Activated T-helper 2 cell treated with anti-CD3 and anti-CD28 coated beads, Interferon-gamma antibody, Interleukin-2, Interleukin-4, amounts not matched to agents 10 μg/mL and 5 μg/mL and 100 μg/mL, durations not matched to agents 14 hours and 24 hours and 36 hours (primary cell): ENCODE measurements at regions not wholly inside any gene's neighbourhood (a gene's known extent, or its start where the extent isn't known, plus 50 kb on each side); places are given as distances from the start of the nearest gene placed in this dataset.

Source experiments
- DNase-seq: peaks from one replicate; pipeline ENCODE4 v3.0.0; 2021; ENCODE audit warnings: low spot score
- H3K27ac Mint-ChIP-seq: one replicate; pipeline ENCODE4 v1.8.0; 2021; ENCODE audit warnings: mixed read lengths
- H3K27me3 Mint-ChIP-seq: one replicate; pipeline ENCODE4 v1.8.0; 2021; ENCODE audit warnings: low read depth, mixed read lengths
- H3K36me3 Mint-ChIP-seq: one replicate; pipeline ENCODE4 v1.8.0; 2021; ENCODE audit warnings: low read depth, mixed read lengths
- H3K4me1 Mint-ChIP-seq: one replicate; pipeline ENCODE4 v1.8.0; 2021; ENCODE audit warnings: low read depth, mixed read lengths
- H3K4me3 Mint-ChIP-seq: one replicate; pipeline ENCODE4 v1.8.0; 2021; ENCODE audit warnings: low read depth, mild to moderate bottlenecking, moderate library complexity, mixed read lengths
- H3K9me3 Mint-ChIP-seq: one replicate; pipeline ENCODE4 v1.8.0; 2021; ENCODE audit warnings: mixed read lengths
- intact Hi-C: fragments of 100-400 bp; cut with micrococcal nuclease; formaldehyde crosslinking; loops from one replicate; pipeline ENCODE4 v1.15.1; 2023

GRCh38 chr3:10746684-10747083 is 69.3 kb upstream of the SLC6A11 start:
- H3K27me3 Mint-ChIP-seq = no peaks in the 10 kb centered on the region
- intact Hi-C loops = no loop called here
- DNase-seq = no peak
- H3K4me1 Mint-ChIP-seq = no peaks in the 10 kb centered on the region
- H3K36me3 Mint-ChIP-seq = no peaks in the 10 kb centered on the region
- no peak overlapping the region for H3K4me3 Mint-ChIP-seq
- no peaks in the 10 kb centered on the region for H3K9me3 Mint-ChIP-seq
- no peak overlapping the region for H3K27ac Mint-ChIP-seq

DNA sequence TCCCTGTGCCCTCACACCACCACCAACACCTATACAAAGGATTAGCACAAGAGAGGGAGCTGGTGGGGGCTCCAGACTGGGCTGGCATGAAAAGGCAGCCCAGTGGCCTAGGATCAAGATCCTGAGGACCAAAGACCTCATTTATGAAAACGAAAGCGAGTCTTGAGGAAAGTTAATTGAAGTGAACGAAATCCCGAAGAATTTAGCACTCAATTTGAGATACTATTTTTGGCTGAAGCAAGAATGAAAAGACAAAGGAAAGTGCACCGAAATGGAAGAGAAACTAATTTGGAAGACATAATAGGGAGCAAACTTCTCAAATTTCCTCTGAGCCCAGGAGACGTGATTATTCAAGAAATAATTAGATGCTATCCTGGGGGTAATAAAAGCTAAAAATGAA is 68.7 kb upstream of the SLC6A11 start:
- Mint-ChIP-seq H3K9me3 (no peaks in the 10 kb centered on the region), H3K27me3 (no peaks in the 10 kb centered on the region), H3K27ac (no peak overlapping the region), H3K36me3 (no peaks in the 10 kb centered on the region), H3K4me1 (no peaks in the 10 kb centered on the region), H3K4me3 (no peak overlapping the region)
- intact Hi-C loops = no loop called here
- no peak for DNase-seq

- Mint-ChIP-seq H3K27me3 (no peaks in the 10 kb centered on the region), H3K4me3 (no peak overlapping the region), H3K36me3 (no peaks in the 10 kb centered on the region), H3K4me1 (no peaks in the 10 kb centered on the region), H3K27ac (no peak overlapping the region), H3K9me3 (no peaks in the 10 kb centered on the region)
- DNase-seq = no peak
- intact Hi-C loops = no loop called here
Measured at GRCh38 chr3:10748040-10748439, 68.0 kb upstream of the SLC6A11 start.

- peak; percentile 31 for DNase-seq
- no peaks in the 10 kb centered on the region for H3K36me3 Mint-ChIP-seq
- intact Hi-C loops = no loop called here
Measured at GRCh38 chr3:10753964-10754363, 62.1 kb upstream of the SLC6A11 start.

DNA sequence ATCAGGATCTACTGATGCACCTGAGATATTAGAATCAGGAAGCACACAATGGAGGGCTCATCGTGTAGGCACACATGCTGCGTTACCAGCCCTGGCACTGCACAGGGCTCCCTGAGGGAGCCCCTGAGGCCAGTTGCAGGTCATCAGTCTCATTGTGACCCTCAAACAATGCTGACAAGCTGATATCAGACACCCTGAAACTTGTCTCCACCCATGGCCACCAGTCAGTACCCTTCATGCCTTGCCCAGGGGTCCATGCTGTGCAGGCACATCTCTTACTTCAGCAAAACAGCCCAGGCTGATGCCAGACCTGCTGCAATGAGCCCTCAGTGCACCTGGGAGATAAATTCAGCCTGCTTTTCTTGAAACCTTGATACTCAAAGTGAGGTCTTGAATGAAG is 59.5 kb upstream of the SLC6A11 start:
- intact Hi-C loops = no loop called here
- H3K4me3 Mint-ChIP-seq = no peak overlapping the region
- H3K4me1 Mint-ChIP-seq = peaks cover 5% of the 10 kb centered on the region
- H3K9me3 Mint-ChIP-seq = no peaks in the 10 kb centered on the region
- H3K27me3 Mint-ChIP-seq = peaks cover 14% of the 10 kb centered on the region
- no peak overlapping the region for H3K27ac Mint-ChIP-seq
- H3K36me3 Mint-ChIP-seq = no peaks in the 10 kb centered on the region
- DNase-seq = no peak

More at GRCh38 chr3:10753964-10754363, 62.1 kb upstream of the SLC6A11 start:
- Mint-ChIP-seq H3K4me3 (no peak overlapping the region), H3K27me3 (peaks cover 8% of the 10 kb centered on the region), H3K4me1 (peaks cover 5% of the 10 kb centered on the region), H3K27ac (no peak overlapping the region), H3K9me3 (no peaks in the 10 kb centered on the region)

- Mint-ChIP-seq H3K4me1 (peaks cover 5% of the 10 kb centered on the region), H3K9me3 (no peaks in the 10 kb centered on the region), H3K27ac (peak overlapping the region; percentile 5), H3K36me3 (no peaks in the 10 kb centered on the region), H3K27me3 (peaks cover 14% of the 10 kb centered on the region), H3K4me3 (no peak overlapping the region)
- DNase-seq = no peak
- intact Hi-C loops = no loop called here
Measured at GRCh38 chr3:10757021-10757820, 58.8 kb upstream of the SLC6A11 start.

DNA sequence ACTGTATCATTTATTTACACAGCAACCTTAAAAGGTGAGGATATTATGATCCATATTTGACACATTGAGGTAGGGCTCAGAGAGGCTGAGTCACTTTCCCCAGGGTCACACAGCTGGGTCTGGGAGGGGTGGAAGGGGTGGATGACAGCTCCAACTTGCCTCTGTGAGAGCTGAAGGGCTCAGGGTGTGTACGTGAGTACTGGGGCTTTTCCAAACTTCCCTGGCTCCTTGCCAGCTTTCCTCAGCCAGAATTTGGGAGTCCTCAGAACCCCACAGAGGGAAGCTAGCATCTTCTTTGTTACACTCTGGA is 58.3 kb upstream of the SLC6A11 start:
- intact Hi-C loops = loop anchor here (2.0 kb wide), 2 partner anchors 25 to 301 kb away; no protein-coding TSS in a partner anchor
- H3K9me3 Mint-ChIP-seq = no peaks in the 10 kb centered on the region
- H3K4me1 Mint-ChIP-seq = peaks cover 5% of the 10 kb centered on the region
- H3K36me3 Mint-ChIP-seq = no peaks in the 10 kb centered on the region
- peaks cover 14% of the 10 kb centered on the region for H3K27me3 Mint-ChIP-seq
- DNase-seq = no peak
- H3K27ac Mint-ChIP-seq = no peak overlapping the region
- no peak overlapping the region for H3K4me3 Mint-ChIP-seq

GRCh38 chr3:10758304-10759037 is 57.6 kb upstream of the SLC6A11 start:
- H3K36me3 Mint-ChIP-seq = no peaks in the 10 kb centered on the region
- no peak overlapping the region for H3K4me3 Mint-ChIP-seq
- intact Hi-C loops = loop anchor here (2.0 kb wide), 2 partner anchors 24 to 300 kb away; no protein-coding TSS in a partner anchor
- H3K9me3 Mint-ChIP-seq = no peaks in the 10 kb centered on the region
- peaks cover 5% of the 10 kb centered on the region for H3K4me1 Mint-ChIP-seq
- DNase-seq = peak; percentile 25
- peaks cover 12% of the 10 kb centered on the region for H3K27me3 Mint-ChIP-seq
- H3K27ac Mint-ChIP-seq = no peak overlapping the region

GRCh38 chr3:10759495-10759894 is 56.5 kb upstream of the SLC6A11 start:
- H3K9me3 Mint-ChIP-seq = no peaks in the 10 kb centered on the region
- intact Hi-C loops = loop anchor here (2.0 kb wide), 2 partner anchors 23 to 299 kb away; no protein-coding TSS in a partner anchor
- no peak for DNase-seq
- no peak overlapping the region for H3K4me3 Mint-ChIP-seq
- no peaks in the 10 kb centered on the region for H3K36me3 Mint-ChIP-seq
- peaks cover 11% of the 10 kb centered on the region for H3K27me3 Mint-ChIP-seq
- peaks cover 5% of the 10 kb centered on the region for H3K4me1 Mint-ChIP-seq
- no peak overlapping the region for H3K27ac Mint-ChIP-seq

GRCh38 chr3:10760199-10760598 is 55.8 kb upstream of the SLC6A11 start:
- Mint-ChIP-seq H3K36me3 (no peaks in the 10 kb centered on the region), H3K4me1 (peaks cover 5% of the 10 kb centered on the region)
- no peak for DNase-seq

GRCh38 chr3:10761583-10761982 is 54.4 kb upstream of the SLC6A11 start:
- H3K4me1 Mint-ChIP-seq = peaks cover 5% of the 10 kb centered on the region
- no peaks in the 10 kb centered on the region for H3K9me3 Mint-ChIP-seq
- H3K4me3 Mint-ChIP-seq = no peak overlapping the region
- H3K27ac Mint-ChIP-seq = no peak overlapping the region
- peaks cover 11% of the 10 kb centered on the region for H3K27me3 Mint-ChIP-seq
- intact Hi-C loops = no loop called here
- DNase-seq = no peak
- H3K36me3 Mint-ChIP-seq = no peaks in the 10 kb centered on the region

More at GRCh38 chr3:10760199-10760598, 55.8 kb upstream of the SLC6A11 start:
- no peak overlapping the region for H3K4me3 Mint-ChIP-seq
- peaks cover 11% of the 10 kb centered on the region for H3K27me3 Mint-ChIP-seq
- H3K9me3 Mint-ChIP-seq = no peaks in the 10 kb centered on the region
- no peak overlapping the region for H3K27ac Mint-ChIP-seq
- intact Hi-C loops = no loop called here

- H3K27me3 Mint-ChIP-seq = peaks cover 11% of the 10 kb centered on the region
- H3K4me1 Mint-ChIP-seq = peaks cover 5% of the 10 kb centered on the region
- no peak overlapping the region for H3K4me3 Mint-ChIP-seq
- intact Hi-C loops = no loop called here
- H3K27ac Mint-ChIP-seq = no peak overlapping the region
- H3K9me3 Mint-ChIP-seq = no peaks in the 10 kb centered on the region
- DNase-seq = no peak
- no peaks in the 10 kb centered on the region for H3K36me3 Mint-ChIP-seq
Measured at GRCh38 chr3:10762116-10762515, 53.9 kb upstream of the SLC6A11 start.

- Mint-ChIP-seq H3K27me3 (peaks cover 11% of the 10 kb centered on the region), H3K4me1 (peaks cover under 1% of the 10 kb centered on the region), H3K36me3 (no peaks in the 10 kb centered on the region), H3K4me3 (no peak overlapping the region), H3K9me3 (no peaks in the 10 kb centered on the region), H3K27ac (no peak overlapping the region)
- intact Hi-C loops = no loop called here
- no peak for DNase-seq
Measured at GRCh38 chr3:10762611-10763247, 53.3 kb upstream of the SLC6A11 start.
